ENCODE measurements at regions not wholly inside any gene's neighbourhood (a gene's known extent, or its start where the extent isn't known, plus 50 kb on each side); places are given as distances from the start of the nearest gene placed in this dataset.

DNA sequence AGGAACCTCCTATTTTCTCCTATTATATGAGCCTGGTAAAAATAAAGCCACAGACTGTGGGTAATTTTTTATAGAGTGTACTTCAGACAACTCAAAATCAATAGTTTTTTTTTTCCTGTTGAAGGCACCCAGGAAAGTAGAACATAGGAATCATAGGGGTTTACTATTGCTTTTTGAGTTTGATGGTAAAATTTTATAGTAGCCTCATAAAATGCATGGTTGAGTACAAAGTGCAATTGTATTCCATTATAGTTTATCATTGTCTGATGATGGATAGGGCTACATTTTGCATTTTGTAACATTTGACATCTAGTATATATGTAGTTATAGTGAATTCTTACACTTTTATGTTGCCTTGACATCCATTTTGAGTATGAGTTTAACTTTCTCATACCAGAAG is 455.0 kb downstream of the STIM2 start:
- TF ChIP-seq CTCF (IDR thresholded peaks at IDR 0.05) = no peak
- TF ChIP-seq EP300 (IDR thresholded peaks at IDR 0.05) = no peak

Data from tibial nerve (tissue), 4 donors.